GM18868 (cell line): ENCODE measurements at regions not wholly inside any gene's neighbourhood (a gene's known extent, or its start where the extent isn't known, plus 50 kb on each side); places are given as distances from the start of the nearest gene placed in this dataset.
"Not testable (repeated sequence)": the region's sequence is repeated elsewhere in the genome, so short reads cannot be mapped to it uniquely, and the experiment has no call there.

Source experiments
- ATAC-seq: cut with Tn5 transposase; IDR thresholded peaks from one replicate; pipeline ENCODE4 v1.9.1; 2021; ENCODE audit warnings: mild to moderate bottlenecking, moderate library complexity; ENCODE audit not compliant: unreplicated experiment

- no peak for ATAC-seq
Observed at GRCh38 chr1:30000266-30000665, 723.1 kb downstream of the MATN1 start.

GRCh38 chr1:29999595-29999994, 723.8 kb downstream of the MATN1 start:
- no peak for ATAC-seq

- no peak for ATAC-seq
Observed at GRCh38 chr1:29998686-29999085, 724.7 kb downstream of the MATN1 start.

GRCh38 chr1:29997818-29998217, 725.6 kb downstream of the MATN1 start:
- ATAC-seq: not testable (repeated sequence)

GRCh38 chr1:29993950-29994349, 729.4 kb downstream of the MATN1 start:
- ATAC-seq: no peak

GRCh38 chr1:29991815-29992214, 731.6 kb downstream of the MATN1 start:
- ATAC-seq: no peak

- no peak for ATAC-seq
Observed at GRCh38 chr1:29991025-29991424, 732.4 kb downstream of the MATN1 start.

- no peak for ATAC-seq
Observed at GRCh38 chr1:29990304-29990703, 733.1 kb downstream of the MATN1 start.

GRCh38 chr1:29986986-29987385, 736.4 kb downstream of the MATN1 start:
- no peak for ATAC-seq

GRCh38 chr1:29985606-29985945, 737.8 kb downstream of the MATN1 start:
- no peak for ATAC-seq

- no peak for ATAC-seq
Observed at GRCh38 chr1:29984862-29985605, 738.4 kb downstream of the MATN1 start.

GRCh38 chr1:29984166-29984861, 739.1 kb downstream of the MATN1 start:
- ATAC-seq: no peak

GRCh38 chr1:29983321-29983720, 740.1 kb downstream of the MATN1 start:
- ATAC-seq: no peak

- no peak for ATAC-seq
Observed at GRCh38 chr1:29981586-29982239, 741.7 kb downstream of the MATN1 start.

- ATAC-seq: no peak
Observed at GRCh38 chr1:29977550-29977949, 741.2 kb downstream of the PTPRU start.

- no peak for ATAC-seq
Observed at GRCh38 chr1:29975036-29975694, 738.8 kb downstream of the PTPRU start.

GRCh38 chr1:29974316-29974724, 738.0 kb downstream of the PTPRU start:
- no peak for ATAC-seq

GRCh38 chr1:29973406-29973805, 737.1 kb downstream of the PTPRU start:
- no peak for ATAC-seq

- ATAC-seq: no peak
Observed at GRCh38 chr1:29972421-29973053, 736.2 kb downstream of the PTPRU start.

- ATAC-seq: no peak
Observed at GRCh38 chr1:29971703-29972102, 735.4 kb downstream of the PTPRU start.

GRCh38 chr1:29970747-29971325, 734.5 kb downstream of the PTPRU start:
- no peak for ATAC-seq
